B cell (primary cell): ENCODE measurements at regions not wholly inside any gene's neighbourhood (a gene's known extent, or its start where the extent isn't known, plus 50 kb on each side); places are given as distances from the start of the nearest gene placed in this dataset.

Experiments
- CTCF ChIP-seq: fragments of 200-600 bp; IDR thresholded peaks from one replicate; pipeline ENCODE4 v1.8.0; 2022; ENCODE audit warnings: antibody characterized with exemption, mild to moderate bottlenecking
- EZH2 ChIP-seq: IDR thresholded peaks from 2 replicates; pipeline ENCODE4 v1.6.1; 2012; ENCODE audit warnings: borderline replicate concordance, low read depth, mild to moderate bottlenecking, moderate library complexity, low read length; ENCODE audit not compliant: insufficient read depth, poor library complexity, severe bottlenecking

GRCh38 chr9:118303216-118303615, 599.0 kb downstream of the TLR4 start:
- TF ChIP-seq CTCF = no peak
- TF ChIP-seq EZH2 = no peak
